Fibroblast of upper back skin (primary cell): ENCODE measurements at regions not wholly inside any gene's neighbourhood (a gene's known extent, or its start where the extent isn't known, plus 50 kb on each side); places are given as distances from the start of the nearest gene placed in this dataset.

ENCODE experiments used
- DNase-seq: peaks from one replicate; pipeline ENCODE4 v3.0.0-alpha.2; 2013

GRCh38 chr3:99430348-99431134 lies 207.9 kb upstream of the COL8A1 start:
- peak; percentile 44 for DNase-seq

GRCh38 chr3:99429502-99429901 lies 208.9 kb upstream of the COL8A1 start:
- DNase-seq = no peak

DNA sequence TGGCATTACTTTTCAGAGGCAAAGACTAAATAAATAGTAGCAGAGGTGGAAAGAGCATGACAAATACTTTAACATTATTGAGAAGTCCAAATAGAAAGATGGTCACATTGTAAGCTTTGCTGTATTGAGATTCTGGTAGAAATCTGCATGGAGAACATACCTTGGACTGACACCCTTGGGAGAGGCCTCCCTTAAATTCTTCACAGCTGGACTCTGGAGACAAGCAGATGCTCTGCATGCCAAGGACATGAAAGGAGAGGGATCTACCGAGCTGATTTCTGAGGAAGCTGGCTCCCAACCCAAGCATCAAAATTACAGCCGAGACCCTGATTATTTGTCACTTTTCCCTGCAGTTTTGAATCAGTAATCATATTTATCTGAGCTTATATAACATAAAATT lies 212.5 kb upstream of the COL8A1 start:
- peak; percentile 19 for DNase-seq

- DNase-seq = peak; percentile 92
Measured at GRCh38 chr3:99419116-99419515, 219.3 kb upstream of the COL8A1 start.

GRCh38 chr3:99418709-99419108 lies 219.7 kb upstream of the COL8A1 start:
- no peak for DNase-seq

DNA sequence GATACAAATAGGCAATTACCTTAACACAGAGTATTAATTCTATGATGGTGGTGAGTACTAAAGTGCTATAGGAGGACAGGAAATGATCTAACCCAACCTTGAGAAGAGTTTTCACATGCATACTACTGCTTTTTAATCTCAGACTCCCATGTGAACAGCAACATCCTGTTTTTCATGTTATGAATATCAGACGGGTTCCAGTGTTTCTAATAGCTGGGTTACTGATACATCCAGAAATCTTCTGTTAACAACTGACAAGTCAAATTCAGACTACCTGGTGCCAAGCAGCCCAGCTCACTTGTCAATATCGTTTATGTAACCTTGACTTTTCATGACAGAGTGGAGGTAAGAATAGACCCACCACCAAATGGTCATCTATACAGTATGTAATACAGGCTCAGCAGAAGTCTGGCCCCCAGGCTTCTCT lies 220.2 kb upstream of the COL8A1 start:
- DNase-seq = no peak

DNA sequence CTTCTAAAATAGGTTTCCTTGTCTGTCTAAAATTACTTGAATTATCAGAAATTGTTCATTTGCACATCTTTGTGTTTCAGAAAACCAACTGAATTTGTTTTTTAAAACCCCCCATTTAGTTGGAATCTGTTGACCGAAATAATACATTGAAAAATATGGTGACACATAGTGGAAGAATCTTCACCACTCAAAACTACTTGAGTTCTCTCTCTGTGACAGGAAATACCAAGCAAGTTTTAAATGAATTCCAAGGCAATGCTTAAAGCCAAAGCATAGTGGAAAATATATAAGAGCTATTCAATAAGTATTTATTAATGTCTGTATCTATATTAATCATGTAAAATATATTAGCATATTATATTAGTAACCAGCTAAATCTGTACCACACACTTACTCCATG lies 224.9 kb upstream of the COL8A1 start:
- peak; percentile 83 for DNase-seq

DNA sequence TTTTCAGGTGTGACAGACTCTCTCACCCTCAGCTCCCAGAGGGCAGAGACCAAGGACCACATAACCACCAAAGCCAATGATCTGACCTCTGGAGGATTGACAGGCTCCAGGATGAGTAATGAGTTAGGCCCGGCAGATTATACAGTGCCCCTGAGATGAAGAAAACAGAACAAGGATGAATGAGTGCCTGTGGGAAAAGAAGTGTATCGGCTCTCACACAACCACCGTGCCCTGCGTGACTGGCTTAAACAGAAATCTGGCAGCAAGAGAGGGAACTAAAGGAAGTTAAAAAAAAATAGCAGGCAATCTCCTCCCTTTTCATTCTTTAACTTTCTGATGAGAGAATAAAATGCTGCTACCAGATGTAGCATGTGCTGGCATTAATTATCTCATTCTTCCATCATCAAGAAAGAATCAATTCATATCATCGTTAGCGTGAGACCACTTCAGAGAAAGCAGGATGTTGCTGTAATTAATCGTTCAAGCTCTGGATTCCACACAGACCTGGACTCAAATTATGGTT lies 227.5 kb upstream of the COL8A1 start:
- DNase-seq = peak; percentile 88

DNA sequence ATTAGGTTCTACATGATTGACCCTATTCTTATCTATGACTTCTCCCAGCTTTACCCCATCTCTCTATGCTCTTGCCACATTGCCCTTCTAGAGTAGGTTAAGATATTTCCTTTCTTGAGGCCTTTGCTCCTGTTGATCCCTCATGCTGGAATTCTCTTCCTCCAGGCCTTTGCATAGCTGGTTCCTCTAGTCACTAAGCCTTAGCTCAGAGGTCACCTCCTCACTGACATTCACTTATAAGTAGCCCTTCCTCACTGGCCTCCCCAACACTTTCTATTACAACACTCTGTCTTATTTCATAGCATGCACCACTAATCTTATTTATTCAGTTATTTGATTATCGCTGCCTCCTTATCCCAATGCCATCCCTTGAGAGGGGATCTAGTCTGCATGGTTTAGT lies 228.4 kb upstream of the COL8A1 start:
- DNase-seq = no peak

GRCh38 chr3:99407257-99407656 lies 231.1 kb upstream of the COL8A1 start:
- DNase-seq = peak; percentile 69

DNA sequence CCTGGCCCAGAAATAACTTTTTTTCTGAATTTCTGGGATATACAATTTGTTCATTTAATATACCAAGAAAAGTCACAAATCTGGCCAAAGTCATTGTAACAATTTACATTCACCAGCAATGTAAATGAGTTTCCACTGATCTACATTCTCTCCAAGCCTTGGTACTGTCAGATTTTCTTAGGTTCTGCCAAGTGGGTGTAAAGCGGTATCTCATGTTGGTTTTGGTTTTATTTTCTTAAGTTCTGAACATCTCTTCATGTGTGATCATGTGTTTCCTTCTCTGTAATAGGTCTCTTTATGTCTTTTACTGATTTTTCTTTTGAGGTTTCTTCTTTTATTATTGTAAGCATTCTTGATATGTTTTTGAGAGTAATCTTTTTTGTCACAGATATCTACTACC lies 235.6 kb upstream of the COL8A1 start:
- no peak for DNase-seq

DNA sequence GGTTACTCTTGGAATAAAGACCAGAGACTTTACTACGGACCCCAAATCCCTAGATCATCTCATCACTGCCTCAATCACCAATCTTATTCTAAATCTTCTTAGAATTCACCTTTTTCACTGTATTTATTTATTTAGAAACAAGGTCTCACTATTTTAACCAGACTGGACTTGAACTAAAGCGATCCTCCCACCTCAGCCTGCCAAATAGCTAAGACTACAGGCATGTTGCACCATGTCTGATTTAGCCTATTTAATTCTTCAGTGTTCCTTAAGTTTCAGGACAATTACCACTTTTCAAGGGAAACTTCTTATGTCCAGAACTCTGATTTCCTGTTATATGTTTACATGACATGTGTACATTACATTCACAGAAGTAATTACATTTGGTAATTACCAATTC lies 238.0 kb upstream of the COL8A1 start:
- no peak for DNase-seq

DNA sequence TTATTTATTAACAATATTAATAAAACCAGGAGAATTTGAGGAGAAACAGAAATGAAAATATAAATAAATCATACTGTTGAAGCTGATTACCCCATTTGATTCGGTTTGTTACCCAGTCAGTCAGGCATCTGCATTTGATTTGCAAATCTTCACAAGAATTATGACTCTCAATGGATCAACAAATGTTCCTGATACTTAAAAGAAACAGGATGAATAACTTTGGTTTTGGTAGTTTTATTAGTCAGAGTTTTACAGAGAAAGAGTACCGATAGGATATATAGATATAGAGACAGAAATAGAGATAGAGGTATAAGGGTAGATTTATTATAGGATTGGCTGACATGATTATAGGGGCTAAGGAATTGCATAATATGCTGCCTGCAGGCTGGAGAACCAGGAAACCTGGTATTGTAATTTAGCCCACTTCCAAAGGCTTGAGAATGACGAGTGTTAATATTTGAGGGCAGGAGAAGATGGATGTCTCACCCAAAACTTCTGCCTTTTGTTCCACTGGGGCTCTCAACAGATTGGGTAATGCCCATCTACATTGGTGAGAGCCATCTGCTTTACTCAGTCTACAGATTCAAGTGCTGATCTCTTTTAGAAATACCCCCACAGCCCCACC lies 241.6 kb upstream of the COL8A1 start:
- DNase-seq = peak; percentile 94

DNA sequence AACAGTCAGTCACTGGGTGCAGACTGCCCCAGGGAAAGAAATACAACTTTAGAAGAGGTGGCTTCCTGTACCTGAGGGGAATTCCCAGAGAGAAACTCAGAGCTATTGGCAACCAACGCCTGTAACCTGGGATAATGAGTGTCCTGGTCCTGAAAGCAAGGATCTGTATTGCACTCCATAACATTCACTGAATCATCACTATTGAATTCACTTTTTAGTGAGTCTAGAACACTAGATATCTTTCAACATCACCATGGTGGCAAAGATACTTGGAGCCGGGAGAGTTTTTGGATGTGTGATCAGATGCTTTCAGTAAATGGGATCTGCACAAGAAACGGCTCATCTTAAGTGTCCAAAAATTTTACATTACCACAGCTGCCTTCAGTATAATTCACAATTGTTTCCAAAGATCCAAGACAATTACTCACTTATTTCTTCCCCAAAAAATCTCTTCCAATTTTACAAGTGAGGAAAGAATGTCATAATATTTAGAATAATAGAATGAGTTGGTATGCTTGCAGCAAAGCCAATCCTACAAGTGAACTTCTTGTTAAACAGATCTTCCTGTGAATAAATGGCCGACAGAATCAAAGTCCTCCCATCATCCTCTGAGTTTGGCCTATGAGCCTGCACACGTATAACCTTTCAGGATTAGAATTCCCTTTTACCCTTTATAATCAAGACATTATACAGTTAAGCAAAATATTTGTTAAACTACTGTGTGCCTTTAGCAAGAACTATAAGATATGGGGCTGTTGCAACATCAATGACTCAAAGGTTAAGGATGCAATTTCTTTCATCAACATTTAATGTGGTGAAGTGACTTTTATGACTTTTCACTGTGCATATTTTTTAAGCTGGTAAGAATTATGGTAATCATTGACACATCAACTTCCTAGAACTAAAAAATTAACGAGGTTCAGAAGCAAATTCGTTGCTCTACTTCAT lies 243.3 kb upstream of the COL8A1 start:
- peak; percentile 95 for DNase-seq

DNA sequence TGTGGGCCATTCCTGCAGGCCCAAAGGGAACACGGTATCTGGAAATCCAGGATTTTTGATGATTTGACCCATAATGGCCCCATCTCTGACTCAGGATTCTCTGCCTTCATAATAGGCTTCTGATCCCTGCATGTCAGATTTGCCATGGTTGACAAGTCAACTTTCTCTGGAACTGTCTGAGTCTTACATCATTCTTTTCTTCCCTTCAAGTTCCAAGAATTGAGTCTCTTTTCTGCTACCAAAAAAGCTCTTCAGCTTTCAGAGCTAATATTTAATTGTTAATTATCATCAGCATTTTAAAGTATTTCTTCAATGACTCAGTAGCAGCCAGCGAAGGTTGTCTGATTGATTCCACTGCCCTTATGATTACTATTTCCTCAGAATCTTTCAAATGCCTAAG lies 244.4 kb upstream of the COL8A1 start:
- peak; percentile 42 for DNase-seq

- DNase-seq = peak; percentile 87
Measured at GRCh38 chr3:99388780-99389179, 249.6 kb upstream of the COL8A1 start.

GRCh38 chr3:99384596-99384995 lies 253.8 kb upstream of the COL8A1 start:
- peak; percentile 56 for DNase-seq

- no peak for DNase-seq
Measured at GRCh38 chr3:99376926-99377325, 261.5 kb upstream of the COL8A1 start.

DNA sequence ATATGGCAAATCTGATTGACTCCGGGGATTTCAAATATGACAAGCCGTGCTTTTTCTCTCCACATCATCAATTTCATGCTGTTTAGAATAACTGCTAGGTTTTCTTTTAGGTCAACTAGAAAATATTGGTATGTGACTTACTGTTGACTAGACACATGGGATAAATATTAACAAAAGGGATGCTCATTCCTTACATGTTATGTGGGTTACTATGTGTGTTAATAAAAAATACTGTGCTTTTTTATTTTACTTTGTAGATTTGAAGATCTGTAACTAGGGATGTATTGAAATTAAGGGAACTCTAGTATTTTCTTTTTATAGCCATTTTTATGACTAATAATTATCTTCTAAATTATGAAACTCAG lies 264.6 kb upstream of the COL8A1 start:
- no peak for DNase-seq

DNA sequence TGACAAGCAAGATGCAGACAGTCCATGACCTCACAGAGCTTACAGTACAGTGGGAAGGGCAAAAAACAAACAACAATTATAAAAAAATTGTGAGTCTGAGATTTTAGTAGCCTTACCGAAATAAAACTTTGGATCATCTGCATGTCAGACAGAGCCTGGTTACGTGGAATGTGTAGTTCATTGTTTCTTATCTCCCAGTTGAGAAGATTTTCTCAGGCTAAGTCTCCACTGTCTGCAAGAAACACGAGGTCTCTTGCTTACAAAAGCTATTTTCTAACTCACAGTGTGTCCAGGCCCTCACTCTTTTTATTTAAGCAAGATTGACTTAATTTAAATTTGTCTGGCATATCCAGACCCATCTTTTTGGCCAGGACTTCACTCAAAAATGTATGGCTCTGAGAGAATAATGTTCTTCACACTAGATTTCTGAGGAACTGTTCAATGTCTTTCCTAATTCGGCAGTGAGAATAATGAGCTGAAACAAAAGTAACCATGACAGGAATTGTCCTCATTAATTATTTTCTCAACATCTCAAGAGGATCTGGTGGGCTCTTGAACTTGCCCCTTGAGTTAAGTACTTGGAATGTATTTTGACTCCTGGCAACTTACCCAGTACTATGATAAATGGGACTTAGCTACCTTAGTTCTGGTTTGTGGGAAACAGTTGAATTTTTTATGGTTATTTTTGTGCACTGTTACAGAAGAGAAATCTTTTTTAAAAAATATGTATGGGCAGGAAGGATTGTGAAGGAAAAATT lies 265.1 kb upstream of the COL8A1 start:
- peak; percentile 96 for DNase-seq

GRCh38 chr3:99366663-99367429 lies 271.5 kb upstream of the COL8A1 start:
- DNase-seq = no peak

GRCh38 chr3:99365979-99366378 lies 272.4 kb upstream of the COL8A1 start:
- DNase-seq = no peak
